Pancreas (tissue), 10 donors: ENCODE measurements at regions not wholly inside any gene's neighbourhood (a gene's known extent, or its start where the extent isn't known, plus 50 kb on each side); places are given as distances from the start of the nearest gene placed in this dataset.

Experiments
- ATAC-seq, 4 donors: fragments of 200-7000 bp; cut with Tn5 transposase; one replicate each; pipeline versions ENCODE4 v1.8.0 to v1.9.1; 2020; ENCODE audit warnings: mild to moderate bottlenecking in 4 of 4, moderate library complexity in 4 of 4
- DNase-seq, 6 donors: peaks; one replicate each; pipeline ENCODE4 v3.0.0-alpha.2; 2020
- FAIRE-seq: peaks from 2 replicates; lab custom pipeline; 2012; peaks lifted over from hg19 to GRCh38; lab: Jason Lieb, UNC
- H3K27ac ChIP-seq, 4 donors: fragments of 200-600 bp; sonication (generic); 1 replicate in 3 of 4; 2 replicates in 1 of 4; pipeline versions ENCODE4 v1.5.0 to v1.8.0; 2020
- H3K27me3 ChIP-seq, 4 donors: fragments of 200-600 bp; one replicate each; pipeline ENCODE4 v1.8.0; 2021
- H3K36me3 ChIP-seq, 3 donors: fragments of 200-600 bp; sonication (generic) in 1 of 3; one replicate each; pipeline versions ENCODE4 v1.5.0 to v1.8.0; 2020 to 2021
- H3K4me1 ChIP-seq, 3 donors: fragments of 200-600 bp; one replicate each; pipeline ENCODE4 v1.8.0; 2021
- H3K4me3 ChIP-seq, 4 donors: fragments of 200-600 bp; sonication (generic) in 2 of 4; one replicate each; pipeline versions ENCODE4 v1.5.0 to v1.8.0; 2020 to 2021
- H3K9me3 ChIP-seq, 4 donors: fragments of 200-600 bp; one replicate each; pipeline ENCODE4 v1.8.0; 2021
- WGBS, 2 donors: extraction: QIAGEN DNeasy Blood & Tissue Kit; methylation state at CpG; one replicate each; pipeline ENCODE4 v1.1.7; 2013; 5-methylcytosine and 5-hydroxymethylcytosine counted together
- intact Hi-C, 3 donors: fragments of 100-400 bp; cut with DNase I; formaldehyde crosslinking; loops; one replicate each; pipeline versions ENCODE4 v1.11.1 to v1.14.2; 2022
- TF ChIP-seq, protein P1 (sequence below), 4 donors: fragments of 200-600 bp; sonication (generic) in 3 of 4; IDR thresholded peaks; one replicate each; pipeline versions ENCODE4 v1.5.0 to v1.8.0; 2021; ENCODE audit warnings: antibody characterized with exemption in 4 of 4
- donor health status: healthy with polysubstance abuse.
- donor health status: DM: no; HTN: no; CAD: no; lungs with moderate emphysema.
- donor health status: DM: no; HTN: no; CAD: no.
- donor health status: control.
- donor health status: control.
- donor health status: Bipolar disorder and iron deficiency.
- donor health status: DM: yes; HTN: yes; CAD: no.
- donor health status: DM: no; HTN: no; CAD: no.
- donor health status: DM: no; HTN: no; CAD: no.
- donor health status: DM: yes; HTN: yes; CAD: no.

DNA sequence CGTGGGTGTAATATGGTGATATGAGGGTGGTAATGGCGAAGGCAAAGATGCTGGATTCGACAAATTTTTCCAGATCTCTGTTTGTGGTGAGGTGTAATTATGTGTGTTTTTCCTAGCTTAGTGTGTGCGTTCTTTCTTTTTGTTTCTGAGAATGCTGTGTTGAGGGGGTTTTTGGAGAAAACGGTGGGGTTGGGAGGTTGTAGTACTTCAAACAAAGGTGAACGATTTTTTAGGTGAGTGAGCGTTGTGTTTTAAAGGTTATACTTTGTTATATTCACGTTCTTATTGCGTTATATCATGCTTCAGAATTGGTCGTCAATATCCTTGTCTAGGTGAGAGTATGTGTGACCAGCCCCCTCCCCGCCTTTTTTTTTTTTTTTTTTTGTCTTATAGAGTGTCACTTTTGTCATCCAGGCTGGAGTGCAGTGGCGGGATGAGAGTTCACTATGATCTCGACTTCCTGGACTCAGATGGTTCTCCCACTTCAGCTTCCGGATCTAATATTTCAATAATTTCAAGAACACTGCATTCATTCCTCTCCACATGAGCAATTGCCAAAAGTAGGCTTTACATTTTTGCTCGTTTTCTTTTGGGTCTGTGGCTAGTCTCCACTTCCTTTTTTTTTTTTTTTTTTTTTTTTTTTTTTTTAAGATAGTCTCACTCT is 82.2 kb upstream of the RNU2-1 start:
- FAIRE-seq = no peak

DNA sequence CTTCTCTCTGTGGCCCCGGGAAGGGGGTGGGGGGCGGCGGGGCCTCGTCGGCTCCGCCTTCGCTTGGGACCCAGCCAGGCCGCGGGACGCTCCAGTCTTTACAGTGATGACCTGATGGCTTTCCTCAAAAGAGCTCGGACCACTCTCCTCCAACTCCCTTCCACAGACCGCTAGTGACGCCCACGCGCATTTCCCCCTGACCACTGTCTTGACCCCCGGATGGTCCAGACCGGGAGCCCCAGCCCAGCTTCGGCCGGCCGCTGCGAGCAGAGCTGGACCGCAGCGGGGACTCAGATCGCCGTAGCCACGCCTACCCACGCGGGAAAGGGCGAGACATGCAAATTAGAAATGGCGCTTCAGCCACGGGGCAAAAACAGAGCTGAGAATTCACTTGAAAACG is 81.6 kb upstream of the RNU2-1 start:
- Histone ChIP-seq H3K9me3 (no peaks in the 10 kb centered on the region), H3K4me3 (no peak overlapping the region), H3K27ac (no peak overlapping the region), H3K27me3 (no peaks in the 10 kb centered on the region), H3K4me1 (peaks cover 0 to 3% (median 0%) of the 10 kb centered on the region in 3 donors), H3K36me3 (no peaks in the 10 kb centered on the region)
- no peak for ATAC-seq
- 0 to 1% methylated on average over 26 to 32 of the region's 32 CpGs for WGBS, 2 donors
- intact Hi-C loops = loop anchor here in 1 of 3 donors (5.0 kb wide), 1 partner anchor 93 kb away; no protein-coding TSS in a partner anchor
- FAIRE-seq = no peak
- DNase-seq = no peak
- TF ChIP-seq, protein P1, sequence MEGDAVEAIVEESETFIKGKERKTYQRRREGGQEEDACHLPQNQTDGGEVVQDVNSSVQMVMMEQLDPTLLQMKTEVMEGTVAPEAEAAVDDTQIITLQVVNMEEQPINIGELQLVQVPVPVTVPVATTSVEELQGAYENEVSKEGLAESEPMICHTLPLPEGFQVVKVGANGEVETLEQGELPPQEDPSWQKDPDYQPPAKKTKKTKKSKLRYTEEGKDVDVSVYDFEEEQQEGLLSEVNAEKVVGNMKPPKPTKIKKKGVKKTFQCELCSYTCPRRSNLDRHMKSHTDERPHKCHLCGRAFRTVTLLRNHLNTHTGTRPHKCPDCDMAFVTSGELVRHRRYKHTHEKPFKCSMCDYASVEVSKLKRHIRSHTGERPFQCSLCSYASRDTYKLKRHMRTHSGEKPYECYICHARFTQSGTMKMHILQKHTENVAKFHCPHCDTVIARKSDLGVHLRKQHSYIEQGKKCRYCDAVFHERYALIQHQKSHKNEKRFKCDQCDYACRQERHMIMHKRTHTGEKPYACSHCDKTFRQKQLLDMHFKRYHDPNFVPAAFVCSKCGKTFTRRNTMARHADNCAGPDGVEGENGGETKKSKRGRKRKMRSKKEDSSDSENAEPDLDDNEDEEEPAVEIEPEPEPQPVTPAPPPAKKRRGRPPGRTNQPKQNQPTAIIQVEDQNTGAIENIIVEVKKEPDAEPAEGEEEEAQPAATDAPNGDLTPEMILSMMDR (IDR thresholded peaks at IDR 0.05) = no peak

More for the DNA sequence above, 82.2 kb upstream of the RNU2-1 start:
- ATAC-seq (no peak), DNase-seq (no peak)
- 1% methylated on average over 15 of the region's 15 CpGs for WGBS, 2 donors
- peaks cover 0 to 3% (median 0%) of the 10 kb centered on the region in 3 donors for H3K4me1 ChIP-seq
- TF ChIP-seq, protein P1 (IDR thresholded peaks at IDR 0.05) = no peak
- intact Hi-C loops = loop anchor here in 1 of 3 donors (5.0 kb wide), 1 partner anchor 94 kb away; no protein-coding TSS in a partner anchor
- no peaks in the 10 kb centered on the region for H3K36me3 ChIP-seq
- no peak overlapping the region for H3K27ac ChIP-seq
- no peaks in the 10 kb centered on the region for H3K9me3 ChIP-seq
- no peak overlapping the region for H3K4me3 ChIP-seq
- H3K27me3 ChIP-seq = no peaks in the 10 kb centered on the region

DNA sequence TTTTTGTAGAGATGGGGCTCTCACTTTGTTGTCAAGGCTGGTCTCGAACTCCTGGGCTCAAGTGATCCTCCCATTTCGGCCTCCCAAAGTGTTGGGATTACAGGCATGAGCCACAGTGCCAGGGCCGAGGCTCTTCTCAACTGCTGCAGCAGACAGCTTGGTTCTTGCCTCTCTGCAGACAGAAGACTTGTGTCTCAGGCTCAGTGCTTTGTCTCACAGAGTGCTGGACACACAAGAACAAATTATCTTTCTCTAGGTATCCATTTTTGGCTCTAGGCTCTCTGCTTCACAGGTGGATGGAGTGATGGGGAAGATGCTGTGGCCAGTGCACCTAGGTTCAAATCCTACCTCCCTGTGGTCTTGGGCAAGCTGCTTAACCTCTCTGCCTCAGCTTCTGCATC is 80.8 kb upstream of the RNU2-1 start:
- no peaks in the 10 kb centered on the region for H3K9me3 ChIP-seq
- ATAC-seq (no peak), DNase-seq (peak in 2 of 6 donors; percentile 11), FAIRE-seq (no peak)
- peaks cover 0 to 3% (median 0%) of the 10 kb centered on the region in 3 donors for H3K4me1 ChIP-seq
- intact Hi-C loops = loop anchor here in 1 of 3 donors (5.0 kb wide), 1 partner anchor 92 kb away; no protein-coding TSS in a partner anchor
- no peak overlapping the region for H3K27ac ChIP-seq
- H3K4me3 ChIP-seq = no peak overlapping the region
- H3K36me3 ChIP-seq = no peaks in the 10 kb centered on the region
- H3K27me3 ChIP-seq = no peaks in the 10 kb centered on the region
- WGBS, 2 donors = 84 to 98% methylated on average over 3 of the region's 3 CpGs
- TF ChIP-seq, protein P1 (IDR thresholded peaks at IDR 0.05) = no peak

DNA sequence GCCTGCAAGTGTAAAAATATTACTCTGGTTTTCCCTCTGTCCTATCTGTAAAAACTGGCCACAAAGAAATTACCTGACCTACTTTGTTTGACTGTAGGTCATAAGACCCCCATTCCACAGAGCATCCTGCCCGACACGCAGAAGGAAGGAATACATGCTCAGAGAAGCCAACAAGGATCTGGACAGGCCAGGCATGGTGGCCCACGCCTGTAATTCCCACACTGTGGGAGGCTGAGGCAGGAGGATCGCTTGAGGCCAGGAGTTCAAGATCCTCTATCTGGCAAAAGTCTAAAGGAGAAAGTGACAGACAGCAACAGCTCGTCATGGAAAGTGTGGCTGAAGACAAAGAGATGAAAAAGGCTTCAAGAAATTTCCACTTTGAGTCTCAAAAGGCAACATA is 78.2 kb upstream of the RNU2-1 start:
- Histone ChIP-seq H3K9me3 (no peaks in the 10 kb centered on the region), H3K27ac (no peak overlapping the region), H3K36me3 (no peaks in the 10 kb centered on the region), H3K4me3 (no peak overlapping the region), H3K4me1 (peaks cover 0 to 3% (median 0%) of the 10 kb centered on the region in 3 donors), H3K27me3 (no peaks in the 10 kb centered on the region)
- TF ChIP-seq, protein P1 (IDR thresholded peaks at IDR 0.05) = no peak
- DNase-seq = peak in 1 of 6 donors; percentile 1
- FAIRE-seq = no peak
- WGBS, 2 donors = 83 to 92% methylated on average over 5 of the region's 5 CpGs
- ATAC-seq = no peak
- intact Hi-C loops = no loop called here
